Stimulated activated memory B cell treated with anti-CD40 and anti-IgM and Interleukin-4, amounts not matched to agents 10 μg/mL and 1 μg/mL and 100 μg/mL, for 72 hours (primary cell): ENCODE measurements at regions not wholly inside any gene's neighbourhood (a gene's known extent, or its start where the extent isn't known, plus 50 kb on each side); places are given as distances from the start of the nearest gene placed in this dataset.

Experiments
- ATAC-seq: fragments of 150-1000 bp; cut with Tn5 transposase; 2 replicates; pipeline ENCODE4 v1.10.0; 2021
- H3K27ac Mint-ChIP-seq: one replicate; pipeline ENCODE4 v1.8.0; 2022; ENCODE audit warnings: mild to moderate bottlenecking, mixed read lengths
- H3K27me3 Mint-ChIP-seq: one replicate; pipeline ENCODE4 v1.8.0; 2022; ENCODE audit warnings: mixed read lengths
- H3K36me3 Mint-ChIP-seq: one replicate; pipeline ENCODE4 v1.8.0; 2022; ENCODE audit warnings: mixed read lengths
- H3K4me1 Mint-ChIP-seq: one replicate; pipeline ENCODE4 v1.8.0; 2022; ENCODE audit warnings: mixed read lengths
- H3K4me3 Mint-ChIP-seq: one replicate; pipeline ENCODE4 v1.8.0; 2022; ENCODE audit warnings: mild to moderate bottlenecking, moderate library complexity, mixed read lengths
- H3K9me3 Mint-ChIP-seq: one replicate; pipeline ENCODE4 v1.8.0; 2022; ENCODE audit warnings: mixed read lengths

GRCh38 chr22:48896766-48897644, 930.7 kb downstream of the BRD1 start:
- Mint-ChIP-seq H3K27me3 (peaks cover 19% of the 10 kb centered on the region), H3K36me3 (no peaks in the 10 kb centered on the region), H3K4me1 (no peaks in the 10 kb centered on the region), H3K4me3 (no peak overlapping the region), H3K27ac (no peak overlapping the region), H3K9me3 (no peaks in the 10 kb centered on the region)
- no peak for ATAC-seq

DNA sequence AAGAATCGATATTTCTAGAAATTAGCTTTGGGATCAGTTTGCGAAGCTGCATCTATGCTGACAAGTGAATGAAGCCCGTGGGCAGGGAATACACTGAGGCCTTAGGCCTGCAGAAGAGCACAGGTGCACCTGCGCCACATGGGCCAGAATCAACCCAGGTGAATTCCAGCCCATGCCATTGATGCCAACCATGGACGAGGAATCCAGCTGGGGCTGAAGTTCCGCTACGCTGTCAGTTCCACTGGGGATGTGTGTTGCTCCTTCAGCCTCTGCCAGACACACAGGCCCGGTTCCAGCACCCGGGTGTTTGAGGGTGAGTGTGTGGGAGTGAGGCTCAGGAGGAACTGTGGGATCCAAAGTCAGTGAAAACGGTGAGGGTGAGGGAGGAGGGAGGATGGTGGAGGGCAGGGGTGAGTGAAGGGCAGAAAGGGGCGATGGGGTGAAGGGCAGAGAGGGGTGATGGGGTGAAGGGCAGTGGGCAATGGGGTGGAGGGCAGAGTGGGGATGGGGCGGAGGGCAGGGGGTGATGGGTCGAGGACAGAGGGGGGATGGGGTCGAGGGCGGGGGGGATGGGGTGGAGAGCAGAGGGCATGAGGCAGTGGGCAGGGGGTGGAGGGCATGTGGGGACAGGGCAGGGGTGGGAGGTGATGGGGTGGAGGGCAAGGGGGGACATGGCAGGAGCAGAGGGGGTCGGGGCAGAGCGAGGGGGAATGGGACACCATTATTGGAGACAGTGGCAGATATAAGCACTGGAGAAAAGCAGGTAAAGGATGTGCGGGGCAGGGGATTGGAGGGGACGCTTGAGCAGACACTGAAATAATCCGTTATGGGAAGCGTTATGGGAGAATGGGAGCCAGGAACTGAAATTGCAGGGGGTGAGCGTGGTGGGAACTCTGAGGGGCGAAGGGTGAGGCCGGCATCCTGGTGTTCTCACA, 931.6 kb downstream of the BRD1 start:
- no peak overlapping the region for H3K4me3 Mint-ChIP-seq
- H3K9me3 Mint-ChIP-seq: no peaks in the 10 kb centered on the region
- ATAC-seq: peak; percentile 41
- peaks cover 19% of the 10 kb centered on the region for H3K27me3 Mint-ChIP-seq
- H3K27ac Mint-ChIP-seq: no peak overlapping the region
- no peaks in the 10 kb centered on the region for H3K36me3 Mint-ChIP-seq
- no peaks in the 10 kb centered on the region for H3K4me1 Mint-ChIP-seq

GRCh38 chr22:48895336-48895735, 932.3 kb downstream of the BRD1 start:
- Mint-ChIP-seq H3K36me3 (no peaks in the 10 kb centered on the region), H3K27ac (no peak overlapping the region), H3K4me3 (no peak overlapping the region), H3K9me3 (no peaks in the 10 kb centered on the region), H3K4me1 (no peaks in the 10 kb centered on the region), H3K27me3 (peaks cover 19% of the 10 kb centered on the region)
- ATAC-seq: no peak

DNA sequence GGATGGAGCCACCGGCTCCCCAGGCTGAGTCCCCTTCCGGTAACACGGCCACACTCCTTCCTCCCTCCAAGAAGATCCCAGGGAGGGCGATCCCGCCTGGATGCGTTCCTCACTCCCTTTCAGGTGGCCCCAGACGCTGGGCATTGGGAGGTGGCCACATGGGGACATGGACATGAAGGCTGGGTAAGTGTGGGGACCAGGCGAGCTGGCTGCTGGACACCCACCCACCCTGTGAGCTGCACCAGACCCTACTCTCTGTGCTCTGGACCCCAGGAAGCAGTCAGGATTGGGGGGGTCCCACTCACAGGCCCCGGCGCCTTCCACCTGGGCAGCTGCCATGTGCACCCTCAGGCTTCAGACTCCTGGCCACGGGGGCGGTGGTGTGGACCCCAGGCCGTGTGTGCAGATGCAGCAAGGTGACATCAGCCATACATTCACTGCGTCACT, 932.8 kb downstream of the BRD1 start:
- no peak overlapping the region for H3K27ac Mint-ChIP-seq
- no peaks in the 10 kb centered on the region for H3K4me1 Mint-ChIP-seq
- H3K4me3 Mint-ChIP-seq: no peak overlapping the region
- H3K36me3 Mint-ChIP-seq: no peaks in the 10 kb centered on the region
- no peaks in the 10 kb centered on the region for H3K9me3 Mint-ChIP-seq
- no peak for ATAC-seq
- H3K27me3 Mint-ChIP-seq: peaks cover 19% of the 10 kb centered on the region

GRCh38 chr22:48894064-48894671, 933.5 kb downstream of the BRD1 start:
- H3K4me3 Mint-ChIP-seq: no peak overlapping the region
- H3K9me3 Mint-ChIP-seq: no peaks in the 10 kb centered on the region
- no peaks in the 10 kb centered on the region for H3K36me3 Mint-ChIP-seq
- no peaks in the 10 kb centered on the region for H3K4me1 Mint-ChIP-seq
- no peak for ATAC-seq
- no peak overlapping the region for H3K27ac Mint-ChIP-seq
- H3K27me3 Mint-ChIP-seq: peaks cover 19% of the 10 kb centered on the region

GRCh38 chr22:48893288-48894063, 934.2 kb downstream of the BRD1 start:
- no peak overlapping the region for H3K27ac Mint-ChIP-seq
- H3K36me3 Mint-ChIP-seq: no peaks in the 10 kb centered on the region
- peaks cover 19% of the 10 kb centered on the region for H3K27me3 Mint-ChIP-seq
- H3K4me3 Mint-ChIP-seq: no peak overlapping the region
- no peaks in the 10 kb centered on the region for H3K4me1 Mint-ChIP-seq
- no peak for ATAC-seq
- no peaks in the 10 kb centered on the region for H3K9me3 Mint-ChIP-seq

DNA sequence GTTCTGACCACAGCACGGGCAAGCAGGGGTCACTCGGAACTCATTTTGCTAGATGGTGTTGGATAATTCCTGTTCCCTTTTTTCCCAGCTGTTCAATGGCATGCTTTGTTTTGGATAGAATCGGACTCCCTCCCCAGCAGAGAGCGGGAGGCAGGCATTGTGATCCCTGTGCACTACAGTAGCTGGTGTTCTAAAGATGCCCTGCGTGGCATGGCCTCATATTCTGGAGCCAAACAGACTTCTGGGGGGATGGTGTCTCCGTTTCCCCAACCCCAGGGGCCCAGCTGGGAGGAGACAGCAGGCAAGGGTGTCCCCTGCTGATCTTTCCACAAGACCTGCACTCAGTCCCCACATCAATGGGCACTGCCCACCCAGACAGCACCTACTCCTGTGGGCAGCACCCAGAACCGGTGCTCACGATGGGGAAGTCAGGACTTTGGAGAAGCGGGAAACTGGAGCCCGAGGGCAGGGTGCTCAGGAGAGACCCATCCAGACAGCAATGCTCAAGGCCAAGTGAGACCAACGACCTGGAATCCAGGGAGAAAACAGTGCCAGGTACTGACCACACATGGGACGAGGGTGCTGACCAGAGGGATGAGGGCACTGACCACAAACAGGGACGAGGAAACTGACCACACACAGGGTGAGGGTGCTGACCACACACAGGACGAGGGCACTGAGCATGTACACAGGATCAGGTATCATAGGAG, 934.9 kb downstream of the BRD1 start:
- Mint-ChIP-seq H3K9me3 (no peaks in the 10 kb centered on the region), H3K27ac (no peak overlapping the region), H3K4me1 (no peaks in the 10 kb centered on the region), H3K27me3 (peaks cover 19% of the 10 kb centered on the region), H3K36me3 (no peaks in the 10 kb centered on the region), H3K4me3 (no peak overlapping the region)
- ATAC-seq: no peak

DNA sequence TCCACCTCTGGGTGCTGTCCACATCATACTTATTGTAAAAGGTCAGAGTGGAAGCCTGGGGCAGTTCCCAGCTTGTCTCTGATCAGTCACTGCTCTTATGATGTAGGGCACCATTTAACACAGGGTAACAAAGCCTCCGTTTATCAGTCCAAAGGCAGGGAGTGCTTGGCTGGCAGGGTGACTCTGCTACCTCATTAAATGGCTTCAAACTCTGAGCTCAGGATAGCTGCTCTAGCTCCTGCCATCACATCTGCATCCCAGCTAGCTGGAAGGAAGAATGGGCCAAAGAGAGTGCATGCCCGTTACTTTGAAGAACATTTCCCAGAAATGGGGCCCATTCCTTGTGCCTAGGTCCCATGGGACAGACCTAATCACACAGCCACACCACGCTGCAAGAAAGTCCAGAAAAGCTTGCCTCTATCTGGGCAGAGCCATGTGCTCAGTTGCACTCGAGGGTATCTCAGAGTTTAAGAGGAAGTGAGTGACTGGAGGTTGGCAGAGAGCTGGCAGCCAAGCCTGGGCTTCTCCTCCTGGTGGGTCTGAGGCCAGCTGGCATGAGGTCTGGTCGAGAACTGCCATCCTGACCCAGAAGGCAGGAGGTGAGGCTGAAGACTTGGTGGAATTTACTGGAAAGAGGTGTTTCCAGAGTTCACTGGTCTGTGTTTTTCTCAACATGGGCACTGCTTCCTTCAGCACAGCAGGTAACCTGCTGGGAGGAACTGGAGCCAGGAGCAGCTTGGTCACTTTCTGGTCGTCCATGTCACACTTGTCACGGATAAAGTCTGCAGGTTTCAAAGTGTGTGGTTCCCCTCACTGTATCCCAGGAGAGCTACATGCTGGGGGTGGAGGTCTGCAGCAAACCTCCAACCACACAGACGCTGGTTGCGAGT, 935.7 kb downstream of the BRD1 start:
- H3K4me3 Mint-ChIP-seq: no peak overlapping the region
- no peak for ATAC-seq
- no peaks in the 10 kb centered on the region for H3K36me3 Mint-ChIP-seq
- no peaks in the 10 kb centered on the region for H3K4me1 Mint-ChIP-seq
- H3K27ac Mint-ChIP-seq: no peak overlapping the region
- H3K9me3 Mint-ChIP-seq: no peaks in the 10 kb centered on the region
- peaks cover 19% of the 10 kb centered on the region for H3K27me3 Mint-ChIP-seq

DNA sequence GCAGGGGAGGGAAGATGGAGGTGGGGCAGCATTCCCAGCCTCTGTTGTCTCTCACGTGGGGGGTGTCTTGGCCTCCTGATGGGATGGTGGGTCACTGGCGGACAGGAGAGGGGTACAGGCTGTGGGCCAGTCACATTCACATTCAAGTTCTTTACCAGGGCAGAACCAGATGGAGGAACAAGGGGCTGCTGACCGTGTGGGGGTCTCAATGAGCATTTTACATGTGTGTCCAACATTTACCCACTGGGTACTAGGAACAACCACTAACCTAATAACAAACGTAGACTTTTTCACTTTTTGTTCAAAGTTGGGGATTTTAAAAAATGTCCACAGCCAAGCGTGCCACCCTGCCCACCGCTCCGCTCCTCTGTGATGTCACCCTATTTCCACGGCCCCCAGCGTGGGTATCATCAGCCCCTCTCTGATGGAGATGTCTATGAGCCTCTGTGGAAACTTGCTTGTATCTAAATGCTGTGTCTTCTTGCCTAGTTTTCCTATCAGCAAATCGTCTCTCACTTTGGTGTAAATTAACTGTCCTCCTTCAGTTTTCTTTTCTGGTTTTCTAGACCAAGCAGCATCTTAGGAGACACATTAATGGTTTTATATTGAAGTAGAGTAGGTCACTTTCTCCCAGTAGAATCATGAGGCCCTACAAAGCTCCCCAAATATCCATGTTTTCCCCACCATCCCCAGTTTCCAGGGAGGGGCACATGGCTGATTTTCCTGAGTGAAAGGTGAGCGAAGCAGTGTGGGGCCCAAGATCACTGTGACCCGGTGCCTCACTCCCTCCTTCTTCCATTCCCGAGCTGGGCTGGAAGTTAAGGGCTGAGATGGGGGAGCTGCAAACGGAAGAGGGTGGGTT, 936.7 kb downstream of the BRD1 start:
- H3K4me3 Mint-ChIP-seq: no peak overlapping the region
- H3K4me1 Mint-ChIP-seq: no peaks in the 10 kb centered on the region
- no peaks in the 10 kb centered on the region for H3K36me3 Mint-ChIP-seq
- peaks cover 19% of the 10 kb centered on the region for H3K27me3 Mint-ChIP-seq
- H3K9me3 Mint-ChIP-seq: no peaks in the 10 kb centered on the region
- no peak overlapping the region for H3K27ac Mint-ChIP-seq
- no peak for ATAC-seq

DNA sequence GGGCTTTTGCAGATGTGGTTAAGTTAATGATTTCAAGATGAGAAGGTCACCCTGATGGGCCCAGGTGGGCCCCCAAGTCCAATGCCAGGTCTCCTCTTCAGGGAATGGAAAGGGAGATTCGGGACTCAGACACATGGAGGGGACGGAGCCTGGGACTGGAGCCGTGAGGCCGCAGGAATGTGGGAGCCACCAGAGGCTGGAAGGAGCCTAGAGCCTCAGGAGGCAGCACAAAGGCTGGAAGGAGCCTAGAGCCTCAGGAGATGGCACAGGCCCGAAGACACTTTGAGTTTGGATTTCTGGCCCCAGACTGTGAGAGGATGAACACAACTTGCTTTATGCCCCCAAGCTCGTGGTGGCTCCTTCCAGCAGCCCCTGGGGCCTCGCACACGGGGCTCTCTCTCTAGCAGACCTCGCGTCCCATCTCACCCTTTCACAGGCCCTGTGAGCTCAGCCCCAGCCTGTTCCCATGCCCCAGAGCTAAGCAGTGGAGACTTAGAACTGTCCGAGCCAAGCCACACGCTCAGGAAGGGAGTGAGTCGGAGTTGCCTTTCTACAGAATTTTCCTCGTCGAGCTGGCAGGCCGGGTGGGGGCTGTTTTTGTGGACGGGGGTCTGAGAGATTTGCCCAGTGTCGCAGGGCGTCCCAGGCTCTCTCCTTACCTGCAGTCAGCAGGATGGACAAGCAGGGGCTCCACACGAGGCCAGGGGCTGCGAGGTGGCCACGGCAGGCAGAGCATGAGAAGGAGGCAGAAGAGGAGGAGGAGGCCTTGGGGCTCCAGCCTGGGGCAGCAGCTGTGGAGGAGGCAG, 937.6 kb downstream of the BRD1 start:
- Mint-ChIP-seq H3K4me3 (no peak overlapping the region), H3K4me1 (no peaks in the 10 kb centered on the region), H3K36me3 (no peaks in the 10 kb centered on the region), H3K9me3 (no peaks in the 10 kb centered on the region), H3K27ac (no peak overlapping the region), H3K27me3 (peaks cover 11% of the 10 kb centered on the region)
- ATAC-seq: no peak

DNA sequence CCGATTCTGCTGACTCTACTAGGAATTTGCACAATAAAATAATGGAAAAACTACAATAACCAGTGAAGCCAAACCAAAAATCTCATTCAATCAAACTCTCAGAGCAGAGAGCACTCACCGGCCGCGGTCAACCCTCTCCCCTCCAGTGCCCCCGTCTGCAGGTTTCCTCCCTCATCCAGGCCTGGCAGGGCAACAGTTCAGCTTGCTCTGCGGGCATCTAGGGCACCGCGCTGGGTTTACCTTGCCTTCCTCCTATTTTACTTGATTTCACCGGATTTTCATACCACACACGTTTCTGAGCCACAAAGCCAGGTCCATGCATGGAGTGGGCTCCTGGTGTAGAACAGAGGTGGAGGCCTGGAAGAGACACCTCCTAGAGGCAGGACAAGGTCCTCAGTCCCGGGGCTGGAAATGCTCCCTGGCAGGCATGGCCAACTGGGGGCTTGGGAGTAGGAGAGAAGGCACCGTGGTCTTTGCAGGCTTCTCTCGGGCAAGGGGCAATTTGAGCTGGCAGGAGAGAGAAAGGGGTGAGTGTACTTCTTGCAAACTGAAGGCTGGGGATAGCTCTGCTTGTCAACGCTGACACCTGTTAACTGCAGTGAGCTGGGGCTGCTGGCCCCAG, 938.4 kb downstream of the BRD1 start:
- no peak for ATAC-seq
- Mint-ChIP-seq H3K9me3 (no peaks in the 10 kb centered on the region), H3K27me3 (peaks cover 9% of the 10 kb centered on the region), H3K4me1 (no peaks in the 10 kb centered on the region), H3K27ac (no peak overlapping the region), H3K4me3 (no peak overlapping the region), H3K36me3 (no peaks in the 10 kb centered on the region)
